Caco-2 (cell line): ENCODE measurements at regions not wholly inside any gene's neighbourhood (a gene's known extent, or its start where the extent isn't known, plus 50 kb on each side); places are given as distances from the start of the nearest gene placed in this dataset.

Experiments
- BruUV-seq: library from RNA; stranded (reverse); fragments of 400-500 nt; replicated peaks from 2 replicates; lab custom pipeline; 2021; lab: Mats Ljungman, UMichigan
- CTCF ChIA-PET: fragments of 300-600 bp; sonication (Branson Sonifier 250); formaldehyde crosslinking; loops from one replicate; lab custom pipeline; 2022; ENCODE audit warnings: antibody characterized with exemption; lab: Charles Lee
- POLR2A ChIA-PET: fragments of 300-600 bp; sonication (Branson Sonifier 250); formaldehyde crosslinking; loops from one replicate; lab custom pipeline; 2022; ENCODE audit warnings: antibody characterized with exemption; lab: Charles Lee
- DNase-seq, 2 experiments: peaks; one replicate each; pipeline versions ENCODE4 v3.0.0 to v3.0.0-alpha.2; 2020 to 2022
- H3K27me3 ChIP-seq: replicated peaks from 2 replicates; pipeline ENCODE4 v1.6.0; 2011; ENCODE audit warnings: low read length; ENCODE audit not compliant: control insufficient read depth, insufficient read depth
- H3K36me3 ChIP-seq: 2 replicates; pipeline ENCODE4 v1.5.1; 2011; ENCODE audit warnings: low read length; ENCODE audit not compliant: control insufficient read depth, insufficient read depth
- H3K4me1 ChIP-seq: fragments of 250-450 bp; sonication (Bioruptor Pico); 2 replicates; pipeline ENCODE4 v1.5.1; 2020; ENCODE audit warnings: mild to moderate bottlenecking
- H3K4me3 ChIP-seq: 2 replicates; pipeline ENCODE4 v1.5.1; 2011; ENCODE audit warnings: low read depth, mild to moderate bottlenecking, control low read depth, low read length
- H3K9me3 ChIP-seq: fragments of 250-450 bp; sonication (Bioruptor Pico); 2 replicates; pipeline ENCODE4 v1.5.1; 2020; ENCODE audit warnings: mild to moderate bottlenecking, moderate library complexity
- H3K27ac Mint-ChIP-seq: one replicate; pipeline ENCODE4 v1.8.0; 2022; ENCODE audit warnings: mixed read lengths; ENCODE audit not compliant: unreplicated experiment
- H3K27me3 Mint-ChIP-seq: one replicate; pipeline ENCODE4 v1.8.0; 2022; ENCODE audit warnings: mixed read lengths; ENCODE audit not compliant: insufficient read depth, unreplicated experiment
- H3K36me3 Mint-ChIP-seq: one replicate; pipeline ENCODE4 v1.8.0; 2022; ENCODE audit warnings: mild to moderate bottlenecking, mixed read lengths; ENCODE audit not compliant: insufficient read depth, unreplicated experiment
- H3K4me1 Mint-ChIP-seq: one replicate; pipeline ENCODE4 v1.8.0; 2022; ENCODE audit warnings: low read depth, mixed read lengths; ENCODE audit not compliant: unreplicated experiment
- H3K4me3 Mint-ChIP-seq: one replicate; pipeline ENCODE4 v1.8.0; 2022; ENCODE audit warnings: mild to moderate bottlenecking, moderate library complexity, mixed read lengths; ENCODE audit not compliant: unreplicated experiment
- H3K9me3 Mint-ChIP-seq: one replicate; pipeline ENCODE4 v1.8.0; 2022; ENCODE audit warnings: mixed read lengths; ENCODE audit not compliant: unreplicated experiment
- CTCF ChIP-seq, 2 experiments: fragments of 200-600 bp in 1 of 2; IDR thresholded peaks; 1 replicate in 1 of 2; 2 replicates in 1 of 2; pipeline versions ENCODE4 v1.5.1 to v1.8.0; 2011 to 2022; ENCODE audit warnings: antibody characterized with exemption in 1 of 2, control low read depth in 1 of 2, inconsistent platforms in 1 of 2, low read depth in 1 of 2, low read length in 1 of 2, mild to moderate bottlenecking in 1 of 2, moderate library complexity in 1 of 2; ENCODE audit not compliant: insufficient read depth in 1 of 2, severe bottlenecking in 1 of 2, unreplicated experiment in 1 of 2
- intact Hi-C: fragments of 100-400 bp; cut with micrococcal nuclease; formaldehyde crosslinking; loops from one replicate; pipeline ENCODE4 v1.10.0; 2022; ENCODE audit not compliant: unreplicated experiment

- no peaks in the 10 kb centered on the region for H3K27me3 Mint-ChIP-seq
- BruUV-seq: no TSS peak
- peaks cover 16% of the 10 kb centered on the region for H3K36me3 Mint-ChIP-seq
- H3K4me3 Mint-ChIP-seq: no peak overlapping the region
- no peak for DNase-seq
- CTCF ChIA-PET: no interaction called here
- POLR2A ChIA-PET: no interaction called here
- intact Hi-C loops: no loop called here
- Histone ChIP-seq H3K4me3 (no peak overlapping the region), H3K4me1 (no peaks in the 10 kb centered on the region), H3K9me3 (no peaks in the 10 kb centered on the region), H3K27me3 (no peaks in the 10 kb centered on the region), H3K36me3 (peaks cover 1% of the 10 kb centered on the region; the same call in 1 of the 2 replicates)
- TF ChIP-seq CTCF (IDR thresholded peaks at IDR 0.05; ENCODE audit: insufficient read depth in 1 of 2, low read depth in 1 of 2, low read length in 1 of 2, severe bottlenecking in 1 of 2, unreplicated experiment in 1 of 2): no peak
- no peak overlapping the region for H3K27ac Mint-ChIP-seq
- no peaks in the 10 kb centered on the region for H3K4me1 Mint-ChIP-seq
- no peaks in the 10 kb centered on the region for H3K9me3 Mint-ChIP-seq
These were observed 188.2 kb downstream of the SHANK2 start for GRCh38 chr11:71064183-71064582.

GRCh38 chr11:71063129-71063528 is 189.2 kb downstream of the SHANK2 start:
- ChIA-PET POLR2A (no interaction called here), CTCF (no interaction called here)
- no peaks in the 10 kb centered on the region for H3K4me1 ChIP-seq
- no TSS peak for BruUV-seq
- intact Hi-C loops: no loop called here
- no peak for TF ChIP-seq CTCF (IDR thresholded peaks at IDR 0.05; ENCODE audit: insufficient read depth in 1 of 2, low read depth in 1 of 2, low read length in 1 of 2, severe bottlenecking in 1 of 2, unreplicated experiment in 1 of 2)
- peaks cover 1% of the 10 kb centered on the region; the same call in 1 of the 2 replicates for H3K36me3 ChIP-seq
- no peak overlapping the region for H3K4me3 Mint-ChIP-seq
- no peak for DNase-seq
- H3K27me3 ChIP-seq: no peaks in the 10 kb centered on the region
- H3K9me3 ChIP-seq: no peaks in the 10 kb centered on the region
- H3K4me3 ChIP-seq: no peak overlapping the region
- H3K36me3 Mint-ChIP-seq: peaks cover 26% of the 10 kb centered on the region
- H3K27me3 Mint-ChIP-seq: no peaks in the 10 kb centered on the region
- no peak overlapping the region for H3K27ac Mint-ChIP-seq
- H3K9me3 Mint-ChIP-seq: no peaks in the 10 kb centered on the region
- H3K4me1 Mint-ChIP-seq: no peaks in the 10 kb centered on the region

DNA sequence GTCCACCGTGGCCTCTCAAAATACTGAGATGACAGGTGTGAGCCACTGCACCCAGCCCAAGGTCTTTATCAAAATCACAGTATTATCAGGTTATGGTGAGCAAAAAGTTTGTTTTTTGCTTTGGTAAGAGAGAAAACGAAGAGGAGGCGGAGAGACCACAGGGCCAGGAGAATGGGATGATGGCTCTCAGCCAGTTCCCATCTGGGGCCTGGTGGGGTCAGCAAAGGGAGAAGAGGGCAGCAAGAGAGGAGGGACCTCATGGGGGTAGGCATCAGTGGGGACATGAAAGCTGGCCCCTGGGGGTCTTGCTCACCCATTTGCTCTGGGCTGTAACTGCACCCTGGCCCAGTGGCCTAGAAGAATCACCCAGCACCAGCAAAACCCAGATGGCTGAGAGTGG is 190.2 kb downstream of the SHANK2 start:
- Histone ChIP-seq H3K9me3 (no peaks in the 10 kb centered on the region), H3K4me1 (no peaks in the 10 kb centered on the region), H3K27me3 (no peaks in the 10 kb centered on the region), H3K4me3 (no peak overlapping the region), H3K36me3 (peaks cover 1% of the 10 kb centered on the region; the same call in 1 of the 2 replicates)
- ChIA-PET POLR2A (no interaction called here), CTCF (no interaction called here)
- no peaks in the 10 kb centered on the region for H3K9me3 Mint-ChIP-seq
- no peak for TF ChIP-seq CTCF (IDR thresholded peaks at IDR 0.05; ENCODE audit: insufficient read depth in 1 of 2, low read depth in 1 of 2, low read length in 1 of 2, severe bottlenecking in 1 of 2, unreplicated experiment in 1 of 2)
- peaks cover 36% of the 10 kb centered on the region for H3K36me3 Mint-ChIP-seq
- no TSS peak for BruUV-seq
- no peak for DNase-seq
- no peaks in the 10 kb centered on the region for H3K27me3 Mint-ChIP-seq
- no peak overlapping the region for H3K27ac Mint-ChIP-seq
- intact Hi-C loops: no loop called here
- H3K4me3 Mint-ChIP-seq: no peak overlapping the region
- H3K4me1 Mint-ChIP-seq: no peaks in the 10 kb centered on the region
